ENCODE measurements at regions not wholly inside any gene's neighbourhood (a gene's known extent, or its start where the extent isn't known, plus 50 kb on each side); places are given as distances from the start of the nearest gene placed in this dataset.

GRCh38 chr2:180927030-180927686 is 53.2 kb upstream of the UBE2E3 start:
- Mint-ChIP-seq H3K9me3 (ENCODE audit: unreplicated experiment) (no peaks in the 10 kb centered on the region), H3K4me3 (ENCODE audit: unreplicated experiment) (no peak overlapping the region), H3K27ac (ENCODE audit: unreplicated experiment) (no peak overlapping the region), H3K27me3 (ENCODE audit: unreplicated experiment) (no peaks in the 10 kb centered on the region), H3K36me3 (ENCODE audit: unreplicated experiment) (no peaks in the 10 kb centered on the region), H3K4me1 (ENCODE audit: unreplicated experiment) (no peaks in the 10 kb centered on the region)
- no peak for DNase-seq (ENCODE audit: extremely low spot score, unreplicated experiment)
- TF ChIP-seq CTCF (IDR thresholded peaks at IDR 0.05), result no peak

- DNase-seq (ENCODE audit: extremely low spot score, unreplicated experiment), result no peak
- TF ChIP-seq CTCF (IDR thresholded peaks at IDR 0.05), result no peak
- no peaks in the 10 kb centered on the region for H3K27me3 Mint-ChIP-seq (ENCODE audit: unreplicated experiment)
- H3K9me3 Mint-ChIP-seq (ENCODE audit: unreplicated experiment), result no peaks in the 10 kb centered on the region
- H3K4me1 Mint-ChIP-seq (ENCODE audit: unreplicated experiment), result no peaks in the 10 kb centered on the region
- no peak overlapping the region for H3K27ac Mint-ChIP-seq (ENCODE audit: unreplicated experiment)
- H3K4me3 Mint-ChIP-seq (ENCODE audit: unreplicated experiment), result no peak overlapping the region
- no peaks in the 10 kb centered on the region for H3K36me3 Mint-ChIP-seq (ENCODE audit: unreplicated experiment)
Observed at GRCh38 chr2:180925700-180926099, 54.7 kb upstream of the UBE2E3 start.

GRCh38 chr2:180924063-180924462 is 56.3 kb upstream of the UBE2E3 start:
- Mint-ChIP-seq H3K9me3 (ENCODE audit: unreplicated experiment) (no peaks in the 10 kb centered on the region), H3K27ac (ENCODE audit: unreplicated experiment) (no peak overlapping the region), H3K27me3 (ENCODE audit: unreplicated experiment) (no peaks in the 10 kb centered on the region), H3K4me3 (ENCODE audit: unreplicated experiment) (no peak overlapping the region), H3K4me1 (ENCODE audit: unreplicated experiment) (no peaks in the 10 kb centered on the region), H3K36me3 (ENCODE audit: unreplicated experiment) (no peaks in the 10 kb centered on the region)
- DNase-seq (ENCODE audit: extremely low spot score, unreplicated experiment), result no peak
- TF ChIP-seq CTCF (IDR thresholded peaks at IDR 0.05), result no peak

- H3K36me3 Mint-ChIP-seq (ENCODE audit: unreplicated experiment), result no peaks in the 10 kb centered on the region
- H3K4me3 Mint-ChIP-seq (ENCODE audit: unreplicated experiment), result no peak overlapping the region
- DNase-seq (ENCODE audit: extremely low spot score, unreplicated experiment), result no peak
- TF ChIP-seq CTCF (IDR thresholded peaks at IDR 0.05), result no peak
- H3K4me1 Mint-ChIP-seq (ENCODE audit: unreplicated experiment), result no peaks in the 10 kb centered on the region
- no peak overlapping the region for H3K27ac Mint-ChIP-seq (ENCODE audit: unreplicated experiment)
- no peaks in the 10 kb centered on the region for H3K9me3 Mint-ChIP-seq (ENCODE audit: unreplicated experiment)
- H3K27me3 Mint-ChIP-seq (ENCODE audit: unreplicated experiment), result no peaks in the 10 kb centered on the region
Observed at GRCh38 chr2:180910831-180911665, 69.4 kb upstream of the UBE2E3 start.

GRCh38 chr2:180907731-180908130 is 72.7 kb upstream of the UBE2E3 start:
- no peaks in the 10 kb centered on the region for H3K36me3 Mint-ChIP-seq (ENCODE audit: unreplicated experiment)
- no peak overlapping the region for H3K4me3 Mint-ChIP-seq (ENCODE audit: unreplicated experiment)
- no peaks in the 10 kb centered on the region for H3K4me1 Mint-ChIP-seq (ENCODE audit: unreplicated experiment)
- no peak overlapping the region for H3K27ac Mint-ChIP-seq (ENCODE audit: unreplicated experiment)
- H3K27me3 Mint-ChIP-seq (ENCODE audit: unreplicated experiment), result no peaks in the 10 kb centered on the region
- H3K9me3 Mint-ChIP-seq (ENCODE audit: unreplicated experiment), result no peaks in the 10 kb centered on the region
- TF ChIP-seq CTCF (IDR thresholded peaks at IDR 0.05), result no peak
- no peak for DNase-seq (ENCODE audit: extremely low spot score, unreplicated experiment)

Data from osteocyte (in vitro differentiated cells).